Right lobe of liver (tissue), 4 donors: ENCODE measurements at regions not wholly inside any gene's neighbourhood (a gene's known extent, or its start where the extent isn't known, plus 50 kb on each side); places are given as distances from the start of the nearest gene placed in this dataset.

Experiments
- CTCF ChIP-seq, 4 donors: fragments of 200-600 bp in 3 of 4; fragments of 450-650 bp in 1 of 4; IDR thresholded peaks; one replicate each; pipeline versions ENCODE4 v1.5.1 to v1.8.0; 2016 to 2022; ENCODE audit warnings: antibody characterized with exemption in 4 of 4, mild to moderate bottlenecking in 2 of 4
- POLR2A ChIP-seq: fragments of 450-650 bp; IDR thresholded peaks from one replicate; pipeline ENCODE4 v1.6.1; 2017; ENCODE audit warnings: antibody characterized with exemption, mild to moderate bottlenecking
- donor health status: DM: no; HTN: no; CAD: no.
- donor health status: DM: no; HTN: no; CAD: no.
- donor health status: DM: no; HTN: yes; CAD: no.

DNA sequence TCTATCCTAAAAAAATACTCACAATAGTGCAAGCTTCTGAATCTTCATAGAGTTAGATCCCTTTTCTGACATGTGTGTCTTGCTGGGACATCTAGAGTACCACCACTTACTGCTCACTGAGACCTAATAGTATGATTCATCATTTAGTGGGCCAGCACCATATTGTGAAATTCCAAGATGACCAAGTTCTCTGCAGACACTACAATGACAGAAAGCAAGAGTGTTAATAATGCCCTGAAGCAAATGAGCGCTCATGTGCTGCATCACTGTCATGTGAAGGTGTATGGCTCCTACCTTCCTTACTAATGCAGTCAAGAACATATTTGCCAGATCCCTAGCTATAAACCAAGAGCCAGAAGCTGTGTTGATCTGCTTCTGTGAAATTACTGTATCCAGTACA is 606.2 kb upstream of the NXPH2 start:
- no peak for TF ChIP-seq CTCF (IDR thresholded peaks at IDR 0.05)
- no peak for TF ChIP-seq POLR2A
